ENCODE measurements at regions not wholly inside any gene's neighbourhood (a gene's known extent, or its start where the extent isn't known, plus 50 kb on each side); places are given as distances from the start of the nearest gene placed in this dataset.

DNA sequence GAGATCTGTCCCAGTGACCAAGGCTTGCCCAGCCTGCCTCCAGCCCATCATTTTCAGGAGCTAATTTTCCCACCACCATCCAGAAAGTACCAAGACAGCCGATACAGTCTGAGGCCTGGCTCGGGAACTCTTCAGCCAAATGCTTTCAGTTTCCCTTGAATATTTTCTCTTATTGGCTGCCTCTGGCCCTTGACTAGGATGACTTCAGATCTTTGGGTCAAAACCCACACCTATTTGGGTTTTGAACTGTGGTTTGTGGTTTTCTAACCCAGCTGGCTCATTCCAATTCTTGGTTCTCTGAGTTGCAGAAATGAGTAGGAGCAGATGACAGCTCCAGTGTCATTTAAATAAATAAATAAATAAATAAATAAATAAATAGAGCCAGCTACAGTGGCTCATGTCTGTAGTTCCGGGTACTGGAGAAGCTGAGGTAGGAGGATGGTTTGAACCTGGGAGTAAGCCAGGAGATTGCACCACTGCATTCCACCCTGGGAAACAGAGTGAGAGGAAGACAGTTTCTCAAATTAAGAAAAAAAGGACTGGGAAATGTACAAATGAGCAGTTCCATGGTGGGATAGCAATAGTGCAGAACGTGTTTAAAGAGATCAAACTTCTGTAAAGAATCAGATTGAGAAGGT, 465.0 kb upstream of the SOX11 start:
- no peak for TF ChIP-seq CTCF (IDR thresholded peaks at IDR 0.05; ENCODE audit: insufficient read depth, low read length, poor library complexity, severe bottlenecking)
- TF ChIP-seq EZH2phosphoT487 (conservative IDR thresholded peaks at IDR 0.05; ENCODE audit: low read length): no peak
